A673 (cell line): ENCODE measurements at regions not wholly inside any gene's neighbourhood (a gene's known extent, or its start where the extent isn't known, plus 50 kb on each side); places are given as distances from the start of the nearest gene placed in this dataset.

ENCODE experiments used
- CTCF ChIP-seq: fragments of 300-800, 200-600 bp; sonication (generic); conservative IDR thresholded peaks from 2 replicates; pipeline ENCODE4 v1.5.1; 2017; ENCODE audit warnings: low read depth, mild to moderate bottlenecking, antibody characterized with exemption, low read length, moderate library complexity, mixed read lengths
- EZH2 ChIP-seq: fragments of 200-600 bp; sonication (generic); IDR thresholded peaks from 2 replicates; pipeline ENCODE4 v1.6.1; 2017; ENCODE audit warnings: borderline replicate concordance, low read depth, mild to moderate bottlenecking, mixed read lengths, antibody characterized with exemption, low read length; ENCODE audit not compliant: poor library complexity, severe bottlenecking

DNA sequence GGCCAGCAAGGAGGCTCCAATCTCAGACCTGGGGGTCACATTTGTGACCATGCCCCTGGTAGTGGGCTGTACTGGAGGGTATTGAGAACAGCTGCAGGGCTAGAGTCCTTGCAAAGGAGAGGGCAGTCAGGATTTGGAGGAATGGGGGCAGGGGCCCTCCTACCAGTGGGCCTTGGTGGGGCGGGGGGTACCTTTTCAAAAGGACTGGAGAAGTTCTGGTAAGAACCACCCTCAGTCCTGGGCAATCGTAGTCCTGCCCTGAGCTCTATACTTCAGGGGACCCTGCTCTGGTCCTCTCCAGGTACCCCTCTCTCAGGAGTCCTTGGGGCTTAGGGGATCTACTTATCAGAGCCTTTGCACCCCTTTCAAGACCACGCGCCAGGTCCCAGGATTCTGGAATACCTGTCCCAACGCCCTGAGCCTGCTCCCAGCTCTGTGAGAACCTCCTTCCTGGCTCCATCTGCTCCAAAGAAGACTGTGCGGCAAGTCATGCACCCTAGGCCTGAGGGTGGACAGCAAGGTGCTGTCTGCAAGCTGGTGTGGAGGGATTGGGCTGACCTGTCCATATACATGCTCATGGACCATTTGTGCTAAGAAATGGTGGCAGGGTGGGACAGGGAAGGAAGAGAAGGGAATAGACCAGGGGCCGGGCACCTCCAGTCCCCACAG lies 134.1 kb upstream of the EEPD1 start:
- TF ChIP-seq CTCF (no peak), EZH2 (no peak)
